SU-DHL-6 (cell line): ENCODE measurements at regions not wholly inside any gene's neighbourhood (a gene's known extent, or its start where the extent isn't known, plus 50 kb on each side); places are given as distances from the start of the nearest gene placed in this dataset.

Experiments used
- EZH2phosphoT487 ChIP-seq: fragments of 200-600 bp; sonication (generic), shearing (Covaris generic); conservative IDR thresholded peaks from 2 replicates; pipeline ENCODE4 v1.6.1; 2018; ENCODE audit warnings: mild to moderate bottlenecking, antibody characterized with exemption, low read length, moderate library complexity, mixed read lengths
- TF ChIP-seq, protein P1 (sequence below): fragments of 200-600 bp; sonication (generic); IDR thresholded peaks from one replicate; pipeline ENCODE4 v1.5.1; 2017; ENCODE audit warnings: antibody characterized with exemption, mild to moderate bottlenecking, low read length, moderate library complexity; ENCODE audit not compliant: insufficient read depth, poor library complexity, severe bottlenecking

DNA sequence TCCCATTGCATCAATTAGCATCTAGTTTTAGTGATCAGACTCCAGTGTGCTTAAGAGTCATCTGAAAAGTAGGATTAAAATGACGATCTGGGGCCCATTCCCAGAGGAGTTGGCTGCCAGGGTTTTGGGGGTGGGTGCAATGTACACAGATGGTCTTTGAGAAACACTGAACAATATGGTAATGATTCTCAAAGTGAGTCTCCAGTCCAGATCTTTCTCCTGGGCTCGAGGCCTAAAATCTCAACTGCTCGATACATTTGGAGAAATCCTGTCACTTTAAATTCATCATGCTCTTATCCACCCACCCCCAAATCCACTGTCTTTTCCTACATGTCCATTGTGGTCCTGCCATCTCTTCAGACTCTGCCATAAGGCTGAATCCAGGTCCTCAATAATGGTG lies 80.7 kb upstream of the MYLIP start:
- TF ChIP-seq EZH2phosphoT487: no peak
- TF ChIP-seq, protein P1, sequence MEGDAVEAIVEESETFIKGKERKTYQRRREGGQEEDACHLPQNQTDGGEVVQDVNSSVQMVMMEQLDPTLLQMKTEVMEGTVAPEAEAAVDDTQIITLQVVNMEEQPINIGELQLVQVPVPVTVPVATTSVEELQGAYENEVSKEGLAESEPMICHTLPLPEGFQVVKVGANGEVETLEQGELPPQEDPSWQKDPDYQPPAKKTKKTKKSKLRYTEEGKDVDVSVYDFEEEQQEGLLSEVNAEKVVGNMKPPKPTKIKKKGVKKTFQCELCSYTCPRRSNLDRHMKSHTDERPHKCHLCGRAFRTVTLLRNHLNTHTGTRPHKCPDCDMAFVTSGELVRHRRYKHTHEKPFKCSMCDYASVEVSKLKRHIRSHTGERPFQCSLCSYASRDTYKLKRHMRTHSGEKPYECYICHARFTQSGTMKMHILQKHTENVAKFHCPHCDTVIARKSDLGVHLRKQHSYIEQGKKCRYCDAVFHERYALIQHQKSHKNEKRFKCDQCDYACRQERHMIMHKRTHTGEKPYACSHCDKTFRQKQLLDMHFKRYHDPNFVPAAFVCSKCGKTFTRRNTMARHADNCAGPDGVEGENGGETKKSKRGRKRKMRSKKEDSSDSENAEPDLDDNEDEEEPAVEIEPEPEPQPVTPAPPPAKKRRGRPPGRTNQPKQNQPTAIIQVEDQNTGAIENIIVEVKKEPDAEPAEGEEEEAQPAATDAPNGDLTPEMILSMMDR: no peak
